Endothelial cell of umbilical vein (primary cell): ENCODE measurements at regions not wholly inside any gene's neighbourhood (a gene's known extent, or its start where the extent isn't known, plus 50 kb on each side); places are given as distances from the start of the nearest gene placed in this dataset.

ENCODE experiments used
- BruUV-seq: library from RNA; stranded (reverse); fragments of 400-500 nt; replicated peaks from 2 replicates; lab custom pipeline; 2021; lab: Mats Ljungman, UMichigan
- CTCF ChIA-PET: fragments of 300-600, 350-600 bp; sonication (Branson Sonifier 250); formaldehyde crosslinking; loops from one replicate; lab custom pipeline; 2021; ENCODE audit warnings: antibody characterized with exemption, inconsistent platforms; lab: Charles Lee
- POLR2A ChIA-PET: fragments of 300-600, 350-600 bp; sonication (Branson Sonifier 250); formaldehyde crosslinking; loops from one replicate; lab custom pipeline; 2021; ENCODE audit warnings: antibody characterized with exemption, inconsistent platforms; lab: Charles Lee
- DNase-seq: peaks from one replicate; pipeline ENCODE4 v3.0.0-alpha.2; 2011; ENCODE audit warnings: low read depth, low spot score
- FAIRE-seq: peaks from 2 replicates; lab custom pipeline; 2011; peaks lifted over from hg19 to GRCh38; lab: Jason Lieb, UNC
- H2AFZ ChIP-seq: 2 replicates; pipeline ENCODE4 v1.6.0; 2012; ENCODE audit warnings: low read depth, low read length, control low read depth, inconsistent platforms
- H3K27ac ChIP-seq: 2 replicates; pipeline ENCODE4 v1.5.1; 2011; ENCODE audit warnings: low read depth, mild to moderate bottlenecking, control low read depth, low read length, moderate library complexity; ENCODE audit not compliant: insufficient read depth
- H3K27me3 ChIP-seq, 2 experiments: 2 replicates each; pipeline versions ENCODE4 v1.6.0 to v1.6.1; 2011; ENCODE audit warnings: low read length in 2 of 2, mixed read lengths in 1 of 2; ENCODE audit not compliant: control insufficient read depth in 2 of 2, insufficient read depth in 2 of 2
- H3K36me3 ChIP-seq, 2 experiments: 2 replicates in 1 of 2; 3 replicates in 1 of 2; pipeline ENCODE4 v1.5.1; 2011; ENCODE audit warnings: low read length in 2 of 2, mild to moderate bottlenecking in 1 of 2, moderate library complexity in 1 of 2; ENCODE audit not compliant: control insufficient read depth in 2 of 2, insufficient read depth in 2 of 2; ENCODE audit errors: extremely low read depth in 1 of 2
- H3K4me1 ChIP-seq: 3 replicates; pipeline ENCODE4 v1.5.1; 2011; ENCODE audit warnings: mild to moderate bottlenecking, low read length; ENCODE audit not compliant: control insufficient read depth, insufficient read depth; ENCODE audit errors: extremely low read depth
- H3K4me2 ChIP-seq: 2 replicates; pipeline ENCODE4 v1.6.1; 2011; ENCODE audit warnings: low read length, control low read depth, mixed read lengths; ENCODE audit not compliant: insufficient read depth
- H3K4me3 ChIP-seq, 3 experiments: fragments of 200-600 bp in 1 of 3; sonication (generic), shearing (Covaris generic) in 1 of 3; replicated peaks in 1 of 3; 2 replicates each; pipeline ENCODE4 v1.5.1; 2011 to 2016; ENCODE audit warnings: control low read depth in 3 of 3, low read length in 3 of 3, mild to moderate bottlenecking in 2 of 3, inconsistent platforms in 1 of 3, low read depth in 1 of 3, moderate library complexity in 1 of 3; ENCODE audit not compliant: insufficient read depth in 1 of 3
- H3K79me2 ChIP-seq: 2 replicates; pipeline ENCODE4 v1.6.0; 2012; ENCODE audit warnings: low read length, inconsistent platforms; ENCODE audit not compliant: control insufficient read depth, insufficient read depth
- H3K9ac ChIP-seq: replicated peaks from 2 replicates; pipeline ENCODE3; 2011; ENCODE audit warnings: low read length, control low read depth; ENCODE audit not compliant: insufficient read depth; ENCODE audit errors: extremely low read depth
- H3K9me1 ChIP-seq: replicated peaks from 3 replicates; pipeline ENCODE4 v1.6.0; 2011; ENCODE audit warnings: mild to moderate bottlenecking, low read length; ENCODE audit not compliant: control insufficient read depth, insufficient read depth; ENCODE audit errors: extremely low read depth
- H3K9me3 ChIP-seq: replicated peaks from 2 replicates; pipeline ENCODE4 v1.5.1; 2012; ENCODE audit warnings: low read length, inconsistent platforms; ENCODE audit not compliant: control insufficient read depth, insufficient read depth
- H4K20me1 ChIP-seq: replicated peaks from 2 replicates; pipeline ENCODE3; 2011; ENCODE audit warnings: mild to moderate bottlenecking, low read length; ENCODE audit not compliant: control insufficient read depth, insufficient read depth; ENCODE audit errors: extremely low read depth
- EZH2 ChIP-seq: IDR thresholded peaks from 2 replicates; pipeline ENCODE4 v1.6.1; 2012; ENCODE audit warnings: borderline replicate concordance, low read depth, mild to moderate bottlenecking, moderate library complexity, low read length, inconsistent platforms; ENCODE audit not compliant: severe bottlenecking
- FOS ChIP-seq: IDR thresholded peaks from 2 replicates; pipeline ENCODE4 v1.6.1; 2011; ENCODE audit warnings: mild to moderate bottlenecking, low read length, moderate library complexity, borderline replicate concordance; ENCODE audit not compliant: insufficient read depth
- GATA2 ChIP-seq: IDR thresholded peaks from 2 replicates; pipeline ENCODE4 v1.7.0; 2011; ENCODE audit warnings: low read depth, mild to moderate bottlenecking, moderate library complexity, mixed read lengths, low read length; ENCODE audit not compliant: insufficient read length, insufficient read depth
- JUN ChIP-seq: IDR thresholded peaks from 2 replicates; pipeline ENCODE4 v1.6.1; 2011; ENCODE audit warnings: borderline replicate concordance, low read depth; ENCODE audit not compliant: insufficient read length, insufficient read depth
- MYC ChIP-seq: IDR thresholded peaks from one replicate; pipeline ENCODE4 v1.6.1; 2011; ENCODE audit warnings: mild to moderate bottlenecking, low read depth, low read length
- POLR2A ChIP-seq: IDR thresholded peaks from 2 replicates; pipeline ENCODE4 v1.6.1; 2012; ENCODE audit warnings: low read depth, mild to moderate bottlenecking, control low read depth, low read length
- POLR2AphosphoS5 ChIP-seq: IDR thresholded peaks from 2 replicates; pipeline ENCODE4 v1.6.1; 2012; ENCODE audit warnings: low read depth, mild to moderate bottlenecking, control low read depth, low read length, moderate library complexity; ENCODE audit not compliant: insufficient read depth
- dilution Hi-C: fragments of 300-500 bp; cut with MboI; formaldehyde crosslinking; loops from one replicate; pipeline ENCODE4 v1.15.0; 2019; ENCODE audit warnings: low sequenced_read_pairs; ENCODE audit not compliant: extremely low pct_ligation_motif_present
- intact Hi-C: fragments of 100-400 bp; cut with micrococcal nuclease; formaldehyde crosslinking; loops from one replicate; pipeline ENCODE4 v1.10.0; 2022
- TF ChIP-seq, protein P1 (sequence below), 2 donors: IDR thresholded peaks; 1 replicate in 1 of 2; 2 replicates in 1 of 2; pipeline ENCODE4 v1.5.1; 2011; ENCODE audit warnings: low read length in 2 of 2, mild to moderate bottlenecking in 2 of 2, moderate library complexity in 2 of 2, control low read depth in 1 of 2, inconsistent platforms in 1 of 2, low read depth in 1 of 2; ENCODE audit not compliant: insufficient read depth in 1 of 2; ENCODE audit errors: extremely low read depth in 1 of 2
- TF ChIP-seq, protein P2 (sequence below): IDR thresholded peaks from 2 replicates; pipeline ENCODE4 v1.6.1; 2011; ENCODE audit not compliant: insufficient read depth, insufficient read length

DNA sequence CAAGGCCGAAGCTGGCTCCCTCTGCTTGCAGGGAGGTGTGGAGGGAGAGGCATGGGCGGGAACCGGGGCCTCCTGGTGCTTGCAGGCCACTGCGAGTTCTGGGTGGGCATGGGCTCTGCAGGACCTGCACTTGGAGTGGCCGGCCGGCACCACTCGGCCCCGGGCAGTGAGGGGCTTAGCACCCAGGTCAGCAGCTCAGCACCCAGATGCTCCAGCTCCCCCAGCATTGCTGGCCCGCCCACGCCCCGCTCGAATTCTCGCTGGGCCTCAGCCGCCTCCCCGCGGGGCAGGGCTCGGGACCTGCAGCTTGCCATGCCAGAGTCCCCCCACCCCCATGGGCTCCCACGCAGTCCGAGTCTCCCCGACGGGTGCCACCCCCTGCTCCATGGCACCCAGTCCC, 176.2 kb upstream of the FAM98A start:
- intact Hi-C loops (no loop called here), dilution Hi-C loops (no loop called here)
- Histone ChIP-seq H3K4me1 (no peaks in the 10 kb centered on the region), H3K9ac (no peak overlapping the region), H3K9me3 (no peaks in the 10 kb centered on the region), H4K20me1 (no peaks in the 10 kb centered on the region), H3K36me3 (no peaks in the 10 kb centered on the region), H3K4me2 (no peak overlapping the region), H3K4me3 (no peak overlapping the region), H2AFZ (no peak overlapping the region), H3K9me1 (no peaks in the 10 kb centered on the region), H3K27ac (no peak overlapping the region), H3K27me3 (no peaks in the 10 kb centered on the region), H3K79me2 (no peaks in the 10 kb centered on the region)
- FAIRE-seq: no peak
- no peak for TF ChIP-seq POLR2A
- TF ChIP-seq, protein P1, sequence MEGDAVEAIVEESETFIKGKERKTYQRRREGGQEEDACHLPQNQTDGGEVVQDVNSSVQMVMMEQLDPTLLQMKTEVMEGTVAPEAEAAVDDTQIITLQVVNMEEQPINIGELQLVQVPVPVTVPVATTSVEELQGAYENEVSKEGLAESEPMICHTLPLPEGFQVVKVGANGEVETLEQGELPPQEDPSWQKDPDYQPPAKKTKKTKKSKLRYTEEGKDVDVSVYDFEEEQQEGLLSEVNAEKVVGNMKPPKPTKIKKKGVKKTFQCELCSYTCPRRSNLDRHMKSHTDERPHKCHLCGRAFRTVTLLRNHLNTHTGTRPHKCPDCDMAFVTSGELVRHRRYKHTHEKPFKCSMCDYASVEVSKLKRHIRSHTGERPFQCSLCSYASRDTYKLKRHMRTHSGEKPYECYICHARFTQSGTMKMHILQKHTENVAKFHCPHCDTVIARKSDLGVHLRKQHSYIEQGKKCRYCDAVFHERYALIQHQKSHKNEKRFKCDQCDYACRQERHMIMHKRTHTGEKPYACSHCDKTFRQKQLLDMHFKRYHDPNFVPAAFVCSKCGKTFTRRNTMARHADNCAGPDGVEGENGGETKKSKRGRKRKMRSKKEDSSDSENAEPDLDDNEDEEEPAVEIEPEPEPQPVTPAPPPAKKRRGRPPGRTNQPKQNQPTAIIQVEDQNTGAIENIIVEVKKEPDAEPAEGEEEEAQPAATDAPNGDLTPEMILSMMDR (IDR thresholded peaks at IDR 0.05; ENCODE audit: extremely low read depth in 1 of 2, insufficient read depth in 1 of 2, low read depth in 1 of 2, low read length in 2 of 2): no peak
- TF ChIP-seq EZH2: no peak
- TF ChIP-seq, protein P2, sequence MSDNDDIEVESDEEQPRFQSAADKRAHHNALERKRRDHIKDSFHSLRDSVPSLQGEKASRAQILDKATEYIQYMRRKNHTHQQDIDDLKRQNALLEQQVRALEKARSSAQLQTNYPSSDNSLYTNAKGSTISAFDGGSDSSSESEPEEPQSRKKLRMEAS: no peak
- TF ChIP-seq FOS: no peak
- TF ChIP-seq GATA2: no peak
- TF ChIP-seq JUN: no peak
- TF ChIP-seq MYC: no peak
- TF ChIP-seq POLR2AphosphoS5: no peak
- no TSS peak for BruUV-seq
- CTCF ChIA-PET: no interaction called here
- POLR2A ChIA-PET: no interaction called here
- DNase-seq: no peak
